IPS-18a (cell line): ENCODE measurements at regions not wholly inside any gene's neighbourhood (a gene's known extent, or its start where the extent isn't known, plus 50 kb on each side); places are given as distances from the start of the nearest gene placed in this dataset.

ENCODE experiments used
- H3K27ac ChIP-seq: one replicate; pipeline ENCODE4 v1.5.1; 2013; ENCODE audit warnings: low read length
- H3K27me3 ChIP-seq: one replicate; pipeline ENCODE4 v1.6.1; 2013; ENCODE audit warnings: mild to moderate bottlenecking, low read length; ENCODE audit not compliant: control insufficient read depth, insufficient read depth
- H3K36me3 ChIP-seq: one replicate; pipeline ENCODE4 v1.6.1; 2013; ENCODE audit warnings: low read depth, low read length; ENCODE audit not compliant: control insufficient read depth
- H3K4me1 ChIP-seq: one replicate; pipeline ENCODE4 v1.6.1; 2013; ENCODE audit warnings: low read depth, low read length; ENCODE audit not compliant: control insufficient read depth
- H3K4me3 ChIP-seq: one replicate; pipeline ENCODE4 v1.5.1; 2013; ENCODE audit warnings: low read length
- H3K9ac ChIP-seq: one replicate; pipeline ENCODE4 v1.6.1; 2013; ENCODE audit warnings: mild to moderate bottlenecking, low read length, moderate library complexity
- H3K9me3 ChIP-seq: one replicate; pipeline ENCODE4 v1.6.1; 2013; ENCODE audit warnings: low read depth, low read length; ENCODE audit not compliant: control insufficient read depth

DNA sequence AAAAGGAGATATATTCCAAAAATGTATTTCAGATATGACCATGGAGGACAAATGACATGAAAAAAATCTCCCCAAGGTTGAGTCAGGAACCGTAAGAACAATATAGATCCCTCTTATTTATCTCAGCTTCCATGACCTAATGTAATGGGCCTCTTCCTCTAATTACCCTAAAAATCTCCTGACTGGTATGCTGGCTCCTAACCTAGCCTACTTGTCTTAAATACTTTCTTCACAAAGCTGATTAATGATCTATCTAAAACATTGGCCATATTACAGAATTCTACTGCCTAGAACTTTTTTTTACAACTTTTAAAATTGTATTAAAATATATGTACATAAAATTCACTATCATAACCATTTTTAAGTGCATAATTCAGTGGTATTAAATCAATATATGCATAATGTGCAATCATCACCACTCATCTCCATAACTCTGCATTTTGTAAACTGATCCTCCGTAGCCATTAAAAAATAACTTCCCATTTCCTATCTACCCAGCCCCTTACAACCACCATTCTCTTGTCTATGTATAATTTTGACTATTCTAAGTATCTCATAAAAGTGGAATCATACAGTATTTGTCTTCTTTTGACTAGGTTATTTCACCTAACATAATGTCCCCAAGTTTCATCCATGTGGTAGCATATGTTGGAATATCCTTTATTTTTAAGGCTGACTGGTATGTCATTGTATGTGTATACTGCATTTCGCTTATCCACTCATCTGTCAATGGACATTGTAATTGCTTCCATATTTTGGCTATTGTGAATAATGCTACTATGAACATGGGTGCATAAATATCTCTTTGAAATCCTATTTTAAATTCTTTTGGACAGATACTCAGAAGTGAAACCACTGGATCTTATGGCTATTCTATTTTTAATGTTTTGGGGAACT is 464.6 kb downstream of the ADAMTS20 start:
- Histone ChIP-seq H3K9me3 (peaks cover 16% of the 10 kb centered on the region), H3K36me3 (no peaks in the 10 kb centered on the region), H3K27ac (no peak overlapping the region), H3K4me3 (no peak overlapping the region), H3K27me3 (no peaks in the 10 kb centered on the region), H3K4me1 (no peaks in the 10 kb centered on the region), H3K9ac (no peak overlapping the region)

DNA sequence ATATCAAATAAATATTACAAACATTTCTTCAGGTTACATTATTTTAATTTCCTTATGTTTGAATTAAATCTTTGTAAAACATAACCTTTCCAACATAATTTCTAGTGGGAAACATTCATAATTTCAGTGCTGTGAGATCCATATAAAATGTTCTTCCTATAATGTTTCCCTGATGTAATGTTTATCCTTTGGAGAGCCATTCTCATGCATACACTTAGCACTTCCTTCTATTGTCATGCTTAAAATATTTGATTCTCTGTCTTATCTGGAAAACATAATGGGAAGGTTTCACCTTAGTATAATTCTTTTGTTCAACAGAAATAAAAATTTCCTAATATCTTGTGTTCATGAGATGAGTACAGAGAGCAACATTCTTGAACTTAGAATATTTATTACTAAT is 472.5 kb downstream of the ADAMTS20 start:
- H3K4me1 ChIP-seq: peaks cover 5% of the 10 kb centered on the region
- H3K9ac ChIP-seq: no peak overlapping the region
- no peak overlapping the region for H3K4me3 ChIP-seq
- H3K36me3 ChIP-seq: no peaks in the 10 kb centered on the region
- no peaks in the 10 kb centered on the region for H3K9me3 ChIP-seq
- no peaks in the 10 kb centered on the region for H3K27me3 ChIP-seq
- H3K27ac ChIP-seq: no peak overlapping the region

DNA sequence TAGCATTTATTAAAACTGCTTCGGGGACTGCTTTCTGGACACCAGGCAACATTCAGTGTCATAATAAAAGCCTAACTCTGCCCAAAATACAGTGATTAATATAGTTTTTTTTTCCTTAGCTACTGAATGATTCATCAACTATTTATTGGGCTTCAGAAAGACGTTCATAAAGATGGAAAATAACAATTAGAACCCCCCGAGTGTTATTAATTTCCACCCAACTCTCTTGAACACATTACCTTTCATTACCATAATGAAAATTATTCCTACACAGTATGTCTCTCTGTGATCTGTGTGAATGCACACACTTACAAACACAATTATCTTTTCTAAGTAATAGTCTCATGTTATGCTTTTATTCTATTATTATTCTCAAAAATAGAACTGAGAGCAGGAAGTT is 473.0 kb downstream of the ADAMTS20 start:
- no peak overlapping the region for H3K27ac ChIP-seq
- H3K4me1 ChIP-seq: peaks cover 5% of the 10 kb centered on the region
- no peak overlapping the region for H3K9ac ChIP-seq
- no peaks in the 10 kb centered on the region for H3K36me3 ChIP-seq
- H3K9me3 ChIP-seq: no peaks in the 10 kb centered on the region
- no peaks in the 10 kb centered on the region for H3K27me3 ChIP-seq
- H3K4me3 ChIP-seq: no peak overlapping the region

DNA sequence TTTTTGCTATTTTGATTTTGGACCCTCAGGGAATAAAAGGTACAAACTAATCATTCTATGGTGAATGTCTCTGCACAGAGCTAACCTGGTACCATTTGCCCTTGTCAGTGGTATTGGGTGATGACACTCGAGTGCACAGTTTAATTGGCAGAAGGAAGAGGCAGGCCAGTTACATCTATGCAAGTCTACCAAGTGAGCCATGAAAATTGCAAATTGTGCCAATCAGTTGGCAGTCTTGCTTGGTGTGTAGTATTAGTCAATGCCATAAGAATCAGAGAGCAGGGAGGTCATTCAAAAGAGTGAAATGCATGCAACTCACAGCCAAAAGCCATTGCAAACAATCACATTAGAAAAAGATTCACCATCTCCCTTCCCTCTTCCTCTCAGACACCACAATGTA is 479.6 kb downstream of the ADAMTS20 start:
- H3K4me1 ChIP-seq: no peaks in the 10 kb centered on the region
- H3K27ac ChIP-seq: no peak overlapping the region
- no peak overlapping the region for H3K9ac ChIP-seq
- no peaks in the 10 kb centered on the region for H3K27me3 ChIP-seq
- no peak overlapping the region for H3K4me3 ChIP-seq
- H3K36me3 ChIP-seq: no peaks in the 10 kb centered on the region
- H3K9me3 ChIP-seq: no peaks in the 10 kb centered on the region

DNA sequence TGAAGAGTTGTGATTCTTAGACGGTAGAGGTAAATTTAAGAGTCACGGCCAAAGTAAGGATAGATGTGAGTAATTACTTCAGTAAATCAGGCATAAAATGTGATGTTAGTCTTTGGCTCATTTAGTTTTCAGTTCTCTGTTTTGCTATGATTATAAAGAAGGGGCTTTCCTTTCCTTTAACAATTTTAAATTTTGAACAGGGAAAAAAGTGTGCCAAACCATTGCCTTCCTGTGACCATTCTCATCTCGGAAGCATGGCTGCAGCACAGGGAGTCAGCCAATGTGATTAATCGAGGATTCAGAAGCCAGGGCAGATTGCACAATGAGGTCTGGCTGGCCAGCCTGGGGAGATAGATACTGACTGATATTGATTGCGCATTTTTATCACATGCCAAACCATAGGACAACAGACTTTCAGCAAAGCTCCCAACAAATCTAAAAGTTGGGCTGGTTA is 480.2 kb upstream of the PRICKLE1 start:
- H3K27ac ChIP-seq: no peak overlapping the region

DNA sequence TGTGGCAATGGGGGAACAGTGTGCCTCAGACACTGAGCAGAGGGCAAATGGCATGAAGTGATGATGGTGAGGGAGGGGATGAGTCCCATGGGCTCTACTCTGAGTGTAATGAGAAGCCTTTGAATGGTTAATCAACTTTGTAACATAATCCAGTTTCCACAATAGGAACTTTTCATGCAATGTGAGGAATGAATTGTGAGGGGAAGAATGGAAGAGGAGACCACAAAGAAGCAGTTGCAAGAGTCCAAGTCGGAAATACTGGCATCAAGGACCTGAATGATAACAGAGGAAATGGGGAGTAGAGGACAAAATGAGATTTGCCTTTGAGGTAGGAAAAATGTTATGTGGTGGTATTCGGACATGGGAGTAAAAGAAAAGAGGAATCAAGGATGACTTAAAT is 476.9 kb upstream of the PRICKLE1 start:
- H3K27me3 ChIP-seq: no peaks in the 10 kb centered on the region
- H3K27ac ChIP-seq: no peak overlapping the region
- H3K4me1 ChIP-seq: no peaks in the 10 kb centered on the region
- no peak overlapping the region for H3K9ac ChIP-seq
- H3K36me3 ChIP-seq: no peaks in the 10 kb centered on the region
- no peak overlapping the region for H3K4me3 ChIP-seq
- no peaks in the 10 kb centered on the region for H3K9me3 ChIP-seq

More for the DNA sequence above, 480.2 kb upstream of the PRICKLE1 start:
- H3K36me3 ChIP-seq: no peaks in the 10 kb centered on the region
- H3K4me1 ChIP-seq: no peaks in the 10 kb centered on the region
- H3K9me3 ChIP-seq: no peaks in the 10 kb centered on the region
- H3K9ac ChIP-seq: no peak overlapping the region
- H3K4me3 ChIP-seq: no peak overlapping the region
- H3K27me3 ChIP-seq: no peaks in the 10 kb centered on the region

DNA sequence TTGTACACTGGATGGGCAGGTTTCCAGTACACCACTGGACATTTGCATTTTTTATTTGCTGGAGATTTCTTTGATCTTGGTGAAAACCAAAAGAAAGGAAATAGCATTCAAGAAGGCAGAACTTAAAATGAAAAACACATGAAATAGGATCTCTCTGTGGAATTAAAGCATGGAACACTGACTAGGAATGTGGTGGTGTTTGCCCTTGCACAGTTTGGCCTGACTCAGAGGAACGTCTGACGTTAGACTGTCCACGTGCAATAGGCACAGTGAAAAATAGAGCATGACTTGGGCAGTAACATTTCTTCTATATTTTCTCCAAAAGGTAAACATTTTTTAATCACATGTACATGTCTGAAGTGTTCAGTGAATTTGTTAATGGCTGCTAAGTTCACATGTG is 474.1 kb upstream of the PRICKLE1 start:
- Histone ChIP-seq H3K27me3 (no peaks in the 10 kb centered on the region), H3K9ac (no peak overlapping the region), H3K36me3 (no peaks in the 10 kb centered on the region), H3K4me1 (no peaks in the 10 kb centered on the region), H3K9me3 (no peaks in the 10 kb centered on the region), H3K27ac (no peak overlapping the region), H3K4me3 (no peak overlapping the region)

DNA sequence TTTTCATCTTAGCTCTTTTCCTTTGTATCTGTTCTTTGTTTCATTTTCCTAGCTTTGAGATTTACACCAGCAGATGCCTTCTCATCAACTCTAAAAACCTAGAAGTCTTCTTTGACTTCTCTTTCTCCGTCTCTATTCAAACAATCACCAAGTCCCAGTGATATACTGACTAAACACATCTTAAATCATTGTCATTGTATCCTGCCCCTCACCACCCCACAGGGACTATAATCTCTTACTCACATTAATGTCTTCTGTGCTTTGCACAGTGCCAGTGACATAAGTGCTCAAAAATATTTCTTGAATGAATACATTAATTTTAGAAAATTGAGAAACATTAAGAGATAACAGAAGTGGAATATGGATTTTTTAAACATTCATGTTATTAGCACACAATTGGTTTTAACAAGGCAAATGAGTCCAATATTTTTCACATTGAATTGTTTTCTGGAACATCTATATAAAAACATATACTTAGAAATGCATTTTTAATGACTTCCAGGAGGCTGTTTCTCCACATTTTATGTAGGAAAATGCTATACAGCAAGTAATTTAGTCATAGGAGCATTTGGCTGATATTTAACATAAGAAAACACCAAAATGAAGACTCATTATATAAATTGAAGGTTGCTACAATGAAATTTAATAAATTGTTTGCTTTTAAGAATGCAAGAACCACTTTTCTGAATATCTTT is 472.8 kb upstream of the PRICKLE1 start:
- Histone ChIP-seq H3K27ac (no peak overlapping the region), H3K9ac (no peak overlapping the region), H3K9me3 (no peaks in the 10 kb centered on the region), H3K27me3 (no peaks in the 10 kb centered on the region), H3K4me1 (no peaks in the 10 kb centered on the region), H3K36me3 (no peaks in the 10 kb centered on the region), H3K4me3 (no peak overlapping the region)

DNA sequence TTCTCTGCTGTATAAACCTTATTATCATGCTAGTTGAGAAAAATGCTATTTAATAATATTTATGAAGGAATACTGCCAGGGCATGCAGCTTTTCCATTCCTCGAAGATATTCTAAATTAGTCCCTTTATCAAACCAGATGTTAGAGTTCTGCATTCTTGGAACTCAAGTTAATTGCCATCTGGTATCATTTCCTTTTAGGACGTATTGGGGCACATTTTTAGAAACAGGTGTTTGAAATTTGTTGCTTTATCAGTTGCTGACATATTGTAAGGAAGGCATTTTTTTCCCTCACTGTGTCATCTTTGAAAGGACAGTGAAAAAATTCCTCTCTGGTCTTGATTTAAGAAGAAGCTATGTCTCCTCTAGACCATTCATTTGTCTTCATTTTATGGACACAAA is 471.2 kb upstream of the PRICKLE1 start:
- no peak overlapping the region for H3K9ac ChIP-seq
- H3K4me1 ChIP-seq: no peaks in the 10 kb centered on the region
- no peaks in the 10 kb centered on the region for H3K9me3 ChIP-seq
- no peaks in the 10 kb centered on the region for H3K36me3 ChIP-seq
- H3K4me3 ChIP-seq: no peak overlapping the region
- no peak overlapping the region for H3K27ac ChIP-seq
- no peaks in the 10 kb centered on the region for H3K27me3 ChIP-seq

DNA sequence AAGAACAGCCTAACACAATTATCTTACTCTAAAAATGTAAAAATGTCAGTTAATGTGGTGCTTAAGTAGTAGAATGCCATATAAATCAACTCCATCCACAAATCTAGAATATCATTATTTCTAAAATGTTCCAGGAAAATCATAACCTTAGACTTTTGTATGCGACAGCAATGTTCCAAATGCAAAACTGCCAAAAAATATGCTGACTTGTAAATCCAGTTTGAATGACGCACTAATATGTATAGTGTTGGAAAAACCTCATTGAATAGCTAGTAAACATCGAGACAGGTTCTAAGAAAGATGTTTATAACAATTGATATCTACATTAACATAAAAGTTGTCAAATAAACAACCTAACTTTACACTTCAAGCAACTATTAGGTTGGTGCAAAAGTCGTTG is 469.1 kb upstream of the PRICKLE1 start:
- Histone ChIP-seq H3K27me3 (no peaks in the 10 kb centered on the region), H3K27ac (no peak overlapping the region), H3K9ac (no peak overlapping the region), H3K4me3 (no peak overlapping the region), H3K4me1 (no peaks in the 10 kb centered on the region), H3K36me3 (no peaks in the 10 kb centered on the region), H3K9me3 (no peaks in the 10 kb centered on the region)

DNA sequence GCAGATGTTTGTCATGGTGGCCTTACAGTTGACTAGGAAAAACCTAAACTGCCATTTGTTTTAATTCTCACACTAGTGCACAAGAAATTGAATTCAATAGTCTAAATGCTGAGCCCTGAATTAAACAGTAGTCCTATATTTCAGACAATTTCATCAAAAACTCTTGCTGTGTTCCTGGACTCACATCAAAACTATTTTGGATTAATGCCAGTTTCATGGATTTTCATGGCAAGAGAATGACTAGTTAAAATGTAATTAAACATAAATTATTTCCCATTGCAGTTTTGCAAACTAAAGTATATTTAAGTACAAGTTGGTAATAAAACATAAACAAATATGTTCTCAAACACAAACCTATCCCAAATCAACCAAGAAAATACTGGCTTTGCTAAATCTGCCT is 468.0 kb upstream of the PRICKLE1 start:
- no peak overlapping the region for H3K9ac ChIP-seq
- no peaks in the 10 kb centered on the region for H3K4me1 ChIP-seq
- no peak overlapping the region for H3K4me3 ChIP-seq
- no peaks in the 10 kb centered on the region for H3K9me3 ChIP-seq
- no peaks in the 10 kb centered on the region for H3K27me3 ChIP-seq
- no peaks in the 10 kb centered on the region for H3K36me3 ChIP-seq
- no peak overlapping the region for H3K27ac ChIP-seq

DNA sequence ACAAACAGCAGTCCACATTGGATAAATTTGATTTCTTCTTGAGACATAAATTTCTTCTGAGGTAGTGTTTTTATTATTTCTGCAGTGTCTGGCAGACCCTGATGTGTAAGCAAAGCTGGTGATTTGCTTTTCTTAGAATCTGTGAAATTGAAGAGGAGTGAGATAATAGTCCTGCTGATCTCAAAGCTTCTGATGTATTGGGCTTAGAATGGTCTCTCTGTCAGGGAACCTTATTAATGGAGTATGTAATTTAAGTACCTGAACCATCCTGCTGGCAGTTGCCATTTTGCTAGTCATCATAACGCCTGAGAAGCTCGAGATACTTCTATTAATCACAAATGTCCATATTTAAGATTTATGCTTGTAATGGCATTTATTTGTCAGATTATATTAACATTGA is 464.5 kb upstream of the PRICKLE1 start:
- H3K27ac ChIP-seq: no peak overlapping the region
- H3K4me1 ChIP-seq: no peaks in the 10 kb centered on the region
- H3K36me3 ChIP-seq: no peaks in the 10 kb centered on the region
- H3K9me3 ChIP-seq: no peaks in the 10 kb centered on the region
- H3K27me3 ChIP-seq: no peaks in the 10 kb centered on the region
- no peak overlapping the region for H3K4me3 ChIP-seq
- H3K9ac ChIP-seq: no peak overlapping the region
